Parathyroid adenoma (tissue), 2 donors: ENCODE measurements at regions not wholly inside any gene's neighbourhood (a gene's known extent, or its start where the extent isn't known, plus 50 kb on each side); places are given as distances from the start of the nearest gene placed in this dataset.
"Not testable (repeated sequence)": the region's sequence is repeated elsewhere in the genome, so short reads cannot be mapped to it uniquely, and the experiment has no call there.

ENCODE experiments used
- H2AFZ ChIP-seq: fragments of 300-600 bp; sonication (generic); one replicate; pipeline ENCODE4 v1.7.0; 2017; ENCODE audit warnings: antibody characterized with exemption, mild to moderate bottlenecking
- H3K27ac ChIP-seq: fragments of 300-600 bp; sonication (generic); one replicate; pipeline ENCODE4 v1.7.0; 2017
- H3K27me3 ChIP-seq: fragments of 300-600 bp; sonication (generic); one replicate; pipeline ENCODE4 v1.7.0; 2017; ENCODE audit warnings: low read length; ENCODE audit not compliant: control insufficient read depth, insufficient read depth
- H3K36me3 ChIP-seq: fragments of 300-600 bp; sonication (generic); one replicate; pipeline ENCODE4 v1.7.0; 2017; ENCODE audit warnings: low read length; ENCODE audit not compliant: control insufficient read depth, insufficient read depth
- H3K4me1 ChIP-seq: fragments of 300-600 bp; sonication (generic); one replicate; pipeline ENCODE4 v1.7.0; 2017; ENCODE audit warnings: control low read depth
- H3K4me2 ChIP-seq: fragments of 300-600 bp; sonication (generic); one replicate; pipeline ENCODE4 v1.7.0; 2017; ENCODE audit warnings: low read length
- H3K4me3 ChIP-seq: fragments of 300-600 bp; sonication (generic); one replicate; pipeline ENCODE4 v1.7.0; 2017; ENCODE audit warnings: low read depth, low read length
- H3K79me2 ChIP-seq: fragments of 300-600 bp; sonication (generic); one replicate; pipeline ENCODE4 v1.7.0; 2017; ENCODE audit warnings: control low read depth
- H3K9ac ChIP-seq: fragments of 300-600 bp; sonication (generic); one replicate; pipeline ENCODE4 v1.7.0; 2017; ENCODE audit warnings: mild to moderate bottlenecking
- H3K9me3 ChIP-seq: fragments of 300-600 bp; sonication (generic); one replicate; pipeline ENCODE4 v1.7.0; 2017; ENCODE audit warnings: low read length; ENCODE audit not compliant: control insufficient read depth
- TF ChIP-seq, protein P1 (sequence below): fragments of 300-600 bp; sonication (generic); IDR thresholded peaks from one replicate; pipeline ENCODE4 v1.7.0; 2017; ENCODE audit warnings: antibody characterized with exemption, mild to moderate bottlenecking
- donor health status: primary hyperparathyroidism.

DNA sequence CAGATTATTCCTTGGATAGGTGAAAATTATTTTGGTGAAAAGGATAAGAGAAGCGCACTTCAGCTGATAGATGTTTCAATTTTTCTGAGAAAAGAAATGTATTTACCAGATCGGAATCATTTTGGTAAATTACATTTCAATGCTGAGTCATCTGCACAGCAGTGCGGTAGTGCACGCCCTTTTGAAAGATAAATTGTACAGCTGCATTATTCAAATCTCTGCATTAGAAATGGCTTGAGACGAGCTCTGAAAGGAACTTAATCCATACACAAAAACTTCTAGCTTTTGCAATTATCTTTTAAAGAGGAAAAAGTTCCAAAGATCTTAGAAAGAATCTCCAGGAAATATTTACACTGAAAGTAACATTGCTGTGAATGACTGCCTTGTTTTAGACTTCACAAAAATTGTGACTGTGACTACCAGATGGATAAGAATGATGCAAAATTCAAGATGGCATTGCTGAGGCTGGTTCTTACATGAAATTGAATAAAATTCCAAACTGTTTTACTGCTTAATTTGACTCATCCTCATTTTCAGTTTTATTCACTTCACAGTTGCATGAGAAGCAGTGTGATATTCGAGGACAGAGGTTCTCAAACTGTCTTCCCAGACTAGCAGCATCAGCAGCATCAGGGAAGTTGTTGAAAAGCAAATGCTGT, 161.7 kb downstream of the RND3 start:
- no peaks in the 10 kb centered on the region for H3K36me3 ChIP-seq
- no peak overlapping the region for H2AFZ ChIP-seq
- H3K4me2 ChIP-seq, result no peak overlapping the region
- no peaks in the 10 kb centered on the region for H3K79me2 ChIP-seq
- H3K9ac ChIP-seq, result no peak overlapping the region
- H3K4me3 ChIP-seq, result no peak overlapping the region
- H3K27ac ChIP-seq, result no peak overlapping the region
- TF ChIP-seq, protein P1, sequence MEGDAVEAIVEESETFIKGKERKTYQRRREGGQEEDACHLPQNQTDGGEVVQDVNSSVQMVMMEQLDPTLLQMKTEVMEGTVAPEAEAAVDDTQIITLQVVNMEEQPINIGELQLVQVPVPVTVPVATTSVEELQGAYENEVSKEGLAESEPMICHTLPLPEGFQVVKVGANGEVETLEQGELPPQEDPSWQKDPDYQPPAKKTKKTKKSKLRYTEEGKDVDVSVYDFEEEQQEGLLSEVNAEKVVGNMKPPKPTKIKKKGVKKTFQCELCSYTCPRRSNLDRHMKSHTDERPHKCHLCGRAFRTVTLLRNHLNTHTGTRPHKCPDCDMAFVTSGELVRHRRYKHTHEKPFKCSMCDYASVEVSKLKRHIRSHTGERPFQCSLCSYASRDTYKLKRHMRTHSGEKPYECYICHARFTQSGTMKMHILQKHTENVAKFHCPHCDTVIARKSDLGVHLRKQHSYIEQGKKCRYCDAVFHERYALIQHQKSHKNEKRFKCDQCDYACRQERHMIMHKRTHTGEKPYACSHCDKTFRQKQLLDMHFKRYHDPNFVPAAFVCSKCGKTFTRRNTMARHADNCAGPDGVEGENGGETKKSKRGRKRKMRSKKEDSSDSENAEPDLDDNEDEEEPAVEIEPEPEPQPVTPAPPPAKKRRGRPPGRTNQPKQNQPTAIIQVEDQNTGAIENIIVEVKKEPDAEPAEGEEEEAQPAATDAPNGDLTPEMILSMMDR, result no peak
- no peaks in the 10 kb centered on the region for H3K9me3 ChIP-seq
- no peaks in the 10 kb centered on the region for H3K27me3 ChIP-seq
- no peaks in the 10 kb centered on the region for H3K4me1 ChIP-seq

DNA sequence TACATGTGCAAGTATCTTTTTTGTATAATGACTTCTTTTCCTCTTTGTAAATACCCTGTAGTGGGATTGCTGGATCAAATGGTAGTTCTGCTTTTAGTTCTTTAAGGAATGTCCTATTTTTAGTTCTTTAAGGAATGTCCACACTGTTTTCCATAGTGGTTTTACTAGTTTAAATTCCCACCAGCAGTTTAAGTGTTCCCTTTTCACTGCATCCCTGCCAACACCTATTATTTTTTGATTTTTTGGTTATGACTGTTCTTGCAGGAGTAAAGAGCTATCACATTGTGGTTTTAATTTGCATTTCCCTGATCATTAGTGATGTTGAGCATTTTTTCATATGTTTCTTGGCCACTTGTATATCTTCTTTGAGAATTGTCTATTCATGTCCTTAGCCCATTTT, 164.4 kb downstream of the RND3 start:
- not testable (repeated sequence) for H3K4me3 ChIP-seq, H3K4me1 ChIP-seq, H2AFZ ChIP-seq, H3K27me3 ChIP-seq, H3K79me2 ChIP-seq, H3K9me3 ChIP-seq, H3K9ac ChIP-seq, H3K27ac ChIP-seq, H3K4me2 ChIP-seq, H3K36me3 ChIP-seq

DNA sequence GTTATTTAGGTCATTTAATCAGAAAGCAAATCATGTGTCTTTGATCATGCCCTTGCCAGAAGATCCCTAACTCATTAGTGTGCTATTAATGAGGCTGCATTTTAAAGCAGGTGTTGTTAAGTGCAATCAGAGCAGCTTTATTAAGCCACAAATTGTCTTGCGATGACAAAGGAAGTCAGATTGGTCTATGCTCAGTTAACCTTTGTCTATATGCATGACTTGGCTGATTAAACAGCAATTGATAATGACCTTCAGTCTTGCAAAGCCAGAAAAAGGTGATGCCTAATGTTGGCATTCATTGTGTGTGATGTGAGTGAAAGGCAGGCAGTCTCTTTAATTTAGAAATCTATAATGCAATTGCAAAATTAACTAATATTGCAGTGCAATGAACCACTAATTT, 166.9 kb downstream of the RND3 start:
- H3K9me3 ChIP-seq, result no peaks in the 10 kb centered on the region
- TF ChIP-seq, protein P1, result no peak
- no peak overlapping the region for H3K4me3 ChIP-seq

DNA sequence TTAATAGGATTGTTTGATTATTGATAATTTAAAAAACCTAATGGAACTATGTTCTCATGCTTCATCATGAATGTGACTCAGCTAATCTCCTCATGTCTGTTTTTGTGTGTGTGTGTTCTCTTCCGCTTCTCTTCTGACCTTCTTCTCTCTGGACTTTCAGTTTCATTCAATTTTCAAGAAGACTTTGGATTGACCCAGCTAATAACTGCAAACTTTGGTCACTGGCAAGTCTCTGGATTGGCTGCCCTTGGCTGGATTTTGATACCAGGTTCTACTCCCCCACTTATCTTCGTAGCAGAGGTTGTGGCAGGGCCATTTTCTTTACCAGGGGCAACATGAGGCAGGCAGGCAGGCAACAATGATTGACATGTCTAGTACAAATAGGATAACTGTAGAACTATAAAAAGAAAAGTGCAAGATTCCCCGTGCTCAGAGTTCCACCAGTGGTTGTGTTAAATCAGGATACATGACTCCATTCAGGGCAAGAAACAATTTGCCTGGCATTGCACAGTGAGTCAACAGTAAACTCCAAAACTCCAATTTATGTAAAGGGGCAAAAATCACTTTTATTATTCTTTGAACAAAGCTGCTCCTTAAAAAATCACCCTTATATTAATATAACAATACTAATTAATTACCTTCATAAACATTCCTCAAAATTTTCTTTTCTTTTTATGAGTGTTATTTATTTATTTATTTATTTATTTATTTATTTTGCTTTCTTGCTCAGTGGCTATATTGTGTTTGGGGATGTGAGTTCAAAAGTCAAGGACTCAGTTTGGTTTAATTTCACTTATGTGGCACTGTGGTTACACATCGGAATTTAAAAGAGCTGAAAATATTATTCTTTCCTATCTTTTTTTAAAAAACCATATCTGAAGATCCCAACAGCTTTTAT, 167.6 kb downstream of the RND3 start:
- H3K9ac ChIP-seq, result no peak overlapping the region
- TF ChIP-seq, protein P1, result no peak
- no peaks in the 10 kb centered on the region for H3K79me2 ChIP-seq
- no peaks in the 10 kb centered on the region for H3K9me3 ChIP-seq
- H3K4me2 ChIP-seq, result no peak overlapping the region
- no peak overlapping the region for H2AFZ ChIP-seq
- H3K27ac ChIP-seq, result no peak overlapping the region
- no peaks in the 10 kb centered on the region for H3K4me1 ChIP-seq
- no peak overlapping the region for H3K4me3 ChIP-seq
- H3K36me3 ChIP-seq, result no peaks in the 10 kb centered on the region
- no peaks in the 10 kb centered on the region for H3K27me3 ChIP-seq

More for the DNA sequence above, 166.9 kb downstream of the RND3 start:
- H3K4me2 ChIP-seq, result no peak overlapping the region
- no peaks in the 10 kb centered on the region for H3K4me1 ChIP-seq
- H3K9ac ChIP-seq, result no peak overlapping the region
- H3K27ac ChIP-seq, result no peak overlapping the region
- no peaks in the 10 kb centered on the region for H3K27me3 ChIP-seq
- no peak overlapping the region for H2AFZ ChIP-seq
- no peaks in the 10 kb centered on the region for H3K36me3 ChIP-seq
- H3K79me2 ChIP-seq, result no peaks in the 10 kb centered on the region

DNA sequence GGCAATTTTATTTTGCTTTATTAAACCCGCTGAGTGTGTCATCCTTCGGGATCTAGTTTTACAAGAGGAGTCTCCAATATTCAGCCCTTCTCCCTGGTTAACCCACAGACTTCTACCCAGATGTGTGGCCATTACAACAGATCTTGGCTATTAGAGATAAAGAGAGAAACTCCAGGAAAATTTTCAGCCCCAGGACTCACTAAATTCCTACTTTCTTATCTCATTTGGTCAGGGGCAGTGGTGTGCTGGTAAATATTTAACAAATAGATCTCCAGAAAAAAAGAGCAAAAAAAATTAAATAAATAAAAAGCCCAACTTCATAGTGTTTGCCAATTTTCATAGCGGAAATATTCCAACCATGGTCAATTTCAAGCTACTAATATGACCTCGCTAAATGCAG, 168.4 kb downstream of the RND3 start:
- no peak overlapping the region for H2AFZ ChIP-seq
- H3K4me3 ChIP-seq, result no peak overlapping the region
- no peaks in the 10 kb centered on the region for H3K9me3 ChIP-seq
- no peak overlapping the region for H3K9ac ChIP-seq
- TF ChIP-seq, protein P1, result no peak
- no peaks in the 10 kb centered on the region for H3K36me3 ChIP-seq
- no peaks in the 10 kb centered on the region for H3K27me3 ChIP-seq
- H3K4me1 ChIP-seq, result no peaks in the 10 kb centered on the region
- H3K4me2 ChIP-seq, result no peak overlapping the region
- H3K27ac ChIP-seq, result no peak overlapping the region
- H3K79me2 ChIP-seq, result no peaks in the 10 kb centered on the region
